D721Med (cell line): ENCODE measurements at regions not wholly inside any gene's neighbourhood (a gene's known extent, or its start where the extent isn't known, plus 50 kb on each side); places are given as distances from the start of the nearest gene placed in this dataset.

ENCODE experiments used
- DNase-seq: peaks from one replicate; pipeline ENCODE4 v3.0.0; 2011; ENCODE audit warnings: low spot score; ENCODE audit not compliant: insufficient read length
- FAIRE-seq: peaks from 2 replicates; lab custom pipeline; 2011; peaks lifted over from hg19 to GRCh38; lab: Jason Lieb, UNC
- TF ChIP-seq, protein P1 (sequence below): IDR thresholded peaks from 2 replicates; pipeline ENCODE4 v1.5.1; 2012; ENCODE audit warnings: mild to moderate bottlenecking, control low read depth; ENCODE audit not compliant: insufficient read depth; ENCODE audit errors: missing control alignments

GRCh38 chr2:126754240-126755004 is 98.5 kb downstream of the GYPC start:
- TF ChIP-seq, protein P1, sequence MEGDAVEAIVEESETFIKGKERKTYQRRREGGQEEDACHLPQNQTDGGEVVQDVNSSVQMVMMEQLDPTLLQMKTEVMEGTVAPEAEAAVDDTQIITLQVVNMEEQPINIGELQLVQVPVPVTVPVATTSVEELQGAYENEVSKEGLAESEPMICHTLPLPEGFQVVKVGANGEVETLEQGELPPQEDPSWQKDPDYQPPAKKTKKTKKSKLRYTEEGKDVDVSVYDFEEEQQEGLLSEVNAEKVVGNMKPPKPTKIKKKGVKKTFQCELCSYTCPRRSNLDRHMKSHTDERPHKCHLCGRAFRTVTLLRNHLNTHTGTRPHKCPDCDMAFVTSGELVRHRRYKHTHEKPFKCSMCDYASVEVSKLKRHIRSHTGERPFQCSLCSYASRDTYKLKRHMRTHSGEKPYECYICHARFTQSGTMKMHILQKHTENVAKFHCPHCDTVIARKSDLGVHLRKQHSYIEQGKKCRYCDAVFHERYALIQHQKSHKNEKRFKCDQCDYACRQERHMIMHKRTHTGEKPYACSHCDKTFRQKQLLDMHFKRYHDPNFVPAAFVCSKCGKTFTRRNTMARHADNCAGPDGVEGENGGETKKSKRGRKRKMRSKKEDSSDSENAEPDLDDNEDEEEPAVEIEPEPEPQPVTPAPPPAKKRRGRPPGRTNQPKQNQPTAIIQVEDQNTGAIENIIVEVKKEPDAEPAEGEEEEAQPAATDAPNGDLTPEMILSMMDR = no peak
- FAIRE-seq = no peak
- DNase-seq = no peak

DNA sequence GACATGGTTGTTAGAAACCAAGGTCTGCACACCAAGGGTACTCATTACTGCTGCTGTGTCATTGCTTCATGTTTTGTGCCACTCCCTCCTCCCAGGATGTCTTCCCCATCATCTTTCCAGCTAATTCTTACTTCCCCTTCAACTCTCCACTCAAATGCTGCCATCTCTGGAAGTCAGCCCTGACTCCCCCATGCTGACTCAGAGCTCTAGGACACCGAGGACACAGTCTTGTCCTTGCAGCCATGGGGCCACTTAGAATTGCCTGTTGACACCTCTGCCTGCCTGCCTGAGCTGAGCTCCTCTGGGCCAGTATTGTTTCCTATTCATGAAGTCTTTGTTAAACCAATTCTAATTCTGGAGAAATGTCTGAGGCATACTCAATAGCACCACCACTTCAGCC is 100.2 kb downstream of the GYPC start:
- FAIRE-seq (no peak), DNase-seq (no peak)
- TF ChIP-seq, protein P1 = no peak

DNA sequence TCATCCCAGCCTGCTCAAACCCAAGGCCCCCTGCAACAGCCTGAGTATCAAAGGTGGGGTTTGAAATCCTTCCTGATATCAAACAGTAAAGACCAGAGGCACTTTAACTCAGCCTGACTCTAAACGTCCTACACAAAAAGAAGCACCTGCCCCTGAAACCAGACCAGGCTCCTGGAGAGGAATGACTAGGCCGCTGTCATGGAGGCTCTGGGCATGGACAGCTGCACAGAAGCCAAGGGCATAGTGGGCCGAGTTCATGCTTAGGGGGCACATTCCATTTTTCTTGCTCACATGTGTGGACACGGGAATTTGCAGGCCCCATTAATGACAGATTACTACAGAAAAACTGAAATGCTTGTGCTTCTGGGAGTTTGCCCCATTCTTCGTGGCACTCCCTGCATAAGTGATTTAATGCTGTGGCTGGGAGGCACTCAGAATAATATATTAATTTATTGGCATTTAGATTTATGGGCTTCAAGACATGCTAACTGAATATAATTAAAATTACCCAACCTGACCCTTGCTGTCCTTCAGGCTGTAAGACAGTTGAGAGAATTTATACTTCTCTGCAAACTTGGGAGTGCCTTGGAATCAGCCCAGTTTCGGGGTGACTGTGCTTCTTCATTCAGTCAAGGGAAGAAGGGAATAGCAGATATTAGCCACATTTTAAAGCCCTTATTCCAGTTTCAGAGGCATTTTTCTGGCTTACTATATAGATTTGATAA is 105.5 kb downstream of the GYPC start:
- TF ChIP-seq, protein P1 = no peak
- FAIRE-seq = no peak
- DNase-seq = no peak

DNA sequence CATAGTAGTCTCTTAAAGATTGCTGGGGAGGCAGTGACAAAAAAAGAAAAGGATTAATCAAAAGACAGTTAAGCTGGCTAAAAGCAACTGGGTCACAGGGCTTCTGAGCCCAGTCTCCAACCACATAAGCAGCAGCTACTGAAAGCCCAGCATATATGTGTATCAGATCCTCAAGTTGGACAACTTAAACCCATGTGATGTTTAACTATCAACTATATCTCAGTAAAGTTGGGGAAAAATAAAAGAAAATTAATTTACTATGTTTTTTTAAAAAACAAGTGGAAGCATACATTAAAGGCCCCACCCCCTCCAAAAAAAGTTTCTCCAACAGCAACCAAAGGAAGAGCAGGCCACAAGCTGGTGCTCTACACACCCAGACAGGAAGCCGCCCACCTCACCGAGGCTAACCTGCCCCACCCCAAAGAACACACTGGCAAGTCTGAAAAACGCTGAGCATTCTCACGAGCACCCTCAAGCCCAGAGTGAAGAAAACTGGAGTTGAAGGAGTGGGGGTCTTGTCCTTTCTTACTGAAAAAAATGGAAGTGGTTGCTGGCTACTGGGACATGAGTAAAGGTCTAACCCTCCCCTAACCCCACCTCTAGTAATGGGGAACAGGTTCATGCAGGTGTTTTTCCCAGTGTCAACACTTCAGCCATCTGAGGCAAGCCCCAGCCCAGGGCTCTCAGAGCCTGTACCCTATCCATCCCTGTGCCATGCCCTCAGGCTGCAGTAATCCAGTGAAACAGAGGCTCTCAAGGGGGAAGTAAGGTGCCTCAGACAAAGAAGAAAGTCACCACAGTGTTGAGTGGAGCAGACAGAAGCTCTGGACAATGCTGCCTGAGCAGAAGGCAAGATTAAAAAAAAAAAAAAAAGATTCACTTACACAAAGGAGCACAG is 106.3 kb downstream of the GYPC start:
- FAIRE-seq (no peak), DNase-seq (no peak)
- TF ChIP-seq, protein P1 = no peak

- FAIRE-seq (no peak), DNase-seq (no peak)
- TF ChIP-seq, protein P1 = no peak
These were observed 108.8 kb downstream of the GYPC start for GRCh38 chr2:126764686-126765265.

GRCh38 chr2:126765395-126765794 is 109.4 kb downstream of the GYPC start:
- TF ChIP-seq, protein P1 = no peak
- DNase-seq (no peak), FAIRE-seq (no peak)
